HL-60 (cell line): ENCODE measurements at regions not wholly inside any gene's neighbourhood (a gene's known extent, or its start where the extent isn't known, plus 50 kb on each side); places are given as distances from the start of the nearest gene placed in this dataset.

ENCODE experiments used
- CTCF ChIP-seq: IDR thresholded peaks from one replicate; pipeline ENCODE4 v1.5.1; 2011; ENCODE audit warnings: low read length, control low read depth, inconsistent platforms; ENCODE audit not compliant: insufficient read depth
- GABPA ChIP-seq: IDR thresholded peaks from 2 replicates; pipeline ENCODE4 v1.6.1; 2012; ENCODE audit warnings: low read depth
- POLR2AphosphoS5 ChIP-seq: IDR thresholded peaks from 2 replicates; pipeline ENCODE4 v1.6.1; 2012; ENCODE audit warnings: low read depth
- SPI1 ChIP-seq: IDR thresholded peaks from 2 replicates; pipeline ENCODE4 v1.6.1; 2012; ENCODE audit warnings: low read depth, mild to moderate bottlenecking, borderline replicate concordance
- TF ChIP-seq, protein P1 (sequence below): IDR thresholded peaks from 2 replicates; pipeline ENCODE4 v1.6.1; 2012; ENCODE audit warnings: low read depth; ENCODE audit not compliant: insufficient replicate concordance

DNA sequence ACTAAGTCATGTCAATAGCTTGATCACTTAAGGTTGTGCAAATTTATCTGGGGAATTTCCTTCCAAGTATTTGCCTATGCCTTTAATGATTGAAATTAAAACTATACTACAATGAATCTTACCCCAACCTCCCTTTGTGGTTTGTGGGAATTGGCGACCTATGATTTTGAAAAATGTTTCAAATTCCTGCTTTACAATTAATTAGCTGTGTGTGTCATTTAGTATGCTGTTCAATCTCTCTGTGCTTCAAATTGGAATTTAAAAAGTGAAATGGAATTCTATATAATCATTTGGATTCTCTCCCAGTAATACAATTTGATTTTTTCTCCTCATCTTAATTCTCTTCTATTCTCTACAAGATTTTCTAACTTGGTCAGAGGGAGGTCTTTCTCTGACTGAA is 2319.5 kb downstream of the ARAP2 start:
- TF ChIP-seq CTCF (no peak), SPI1 (no peak), POLR2AphosphoS5 (no peak), GABPA (no peak)
- TF ChIP-seq, protein P1, sequence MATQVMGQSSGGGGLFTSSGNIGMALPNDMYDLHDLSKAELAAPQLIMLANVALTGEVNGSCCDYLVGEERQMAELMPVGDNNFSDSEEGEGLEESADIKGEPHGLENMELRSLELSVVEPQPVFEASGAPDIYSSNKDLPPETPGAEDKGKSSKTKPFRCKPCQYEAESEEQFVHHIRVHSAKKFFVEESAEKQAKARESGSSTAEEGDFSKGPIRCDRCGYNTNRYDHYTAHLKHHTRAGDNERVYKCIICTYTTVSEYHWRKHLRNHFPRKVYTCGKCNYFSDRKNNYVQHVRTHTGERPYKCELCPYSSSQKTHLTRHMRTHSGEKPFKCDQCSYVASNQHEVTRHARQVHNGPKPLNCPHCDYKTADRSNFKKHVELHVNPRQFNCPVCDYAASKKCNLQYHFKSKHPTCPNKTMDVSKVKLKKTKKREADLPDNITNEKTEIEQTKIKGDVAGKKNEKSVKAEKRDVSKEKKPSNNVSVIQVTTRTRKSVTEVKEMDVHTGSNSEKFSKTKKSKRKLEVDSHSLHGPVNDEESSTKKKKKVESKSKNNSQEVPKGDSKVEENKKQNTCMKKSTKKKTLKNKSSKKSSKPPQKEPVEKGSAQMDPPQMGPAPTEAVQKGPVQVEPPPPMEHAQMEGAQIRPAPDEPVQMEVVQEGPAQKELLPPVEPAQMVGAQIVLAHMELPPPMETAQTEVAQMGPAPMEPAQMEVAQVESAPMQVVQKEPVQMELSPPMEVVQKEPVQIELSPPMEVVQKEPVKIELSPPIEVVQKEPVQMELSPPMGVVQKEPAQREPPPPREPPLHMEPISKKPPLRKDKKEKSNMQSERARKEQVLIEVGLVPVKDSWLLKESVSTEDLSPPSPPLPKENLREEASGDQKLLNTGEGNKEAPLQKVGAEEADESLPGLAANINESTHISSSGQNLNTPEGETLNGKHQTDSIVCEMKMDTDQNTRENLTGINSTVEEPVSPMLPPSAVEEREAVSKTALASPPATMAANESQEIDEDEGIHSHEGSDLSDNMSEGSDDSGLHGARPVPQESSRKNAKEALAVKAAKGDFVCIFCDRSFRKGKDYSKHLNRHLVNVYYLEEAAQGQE: no peak
